Adrenal gland (tissue), 9 donors: ENCODE measurements at regions not wholly inside any gene's neighbourhood (a gene's known extent, or its start where the extent isn't known, plus 50 kb on each side); places are given as distances from the start of the nearest gene placed in this dataset.
A peak's percentile ranks its signal among the peaks of the same experiment; 100 is the strongest.

Experiments used
- DNase-seq, 7 donors: peaks; one replicate each; pipeline ENCODE4 v3.0.0-alpha.2; 2019 to 2020
- H3K27ac ChIP-seq, 5 donors: fragments of 200-600 bp; sonication (generic) in 4 of 5; 1 replicate in 3 of 5; 2 replicates in 2 of 5; pipeline versions ENCODE4 v1.5.1 to v1.8.0; 2016 to 2020; ENCODE audit warnings: mild to moderate bottlenecking in 1 of 5
- H3K27me3 ChIP-seq: fragments of 200-600 bp; 2 replicates; pipeline ENCODE4 v1.8.0; 2021
- H3K36me3 ChIP-seq, 2 donors: fragments of 200-600 bp; replicated peaks in 1 of 2; 1 replicate in 1 of 2; 2 replicates in 1 of 2; pipeline versions ENCODE4 v1.5.1 to v1.8.0; 2018 to 2022
- H3K4me1 ChIP-seq, 2 donors: fragments of 200-600 bp; replicated peaks in 1 of 2; 1 replicate in 1 of 2; 2 replicates in 1 of 2; pipeline versions ENCODE4 v1.5.1 to v1.8.0; 2018 to 2021
- H3K4me3 ChIP-seq, 4 donors: fragments of 200-600 bp; sonication (generic) in 3 of 4; one replicate each; pipeline ENCODE4 v1.5.1; 2016 to 2018
- H3K9me3 ChIP-seq, 3 donors: fragments of 200-600 bp; sonication (generic) in 1 of 3; replicated peaks in 1 of 3; 1 replicate in 2 of 3; 2 replicates in 1 of 3; pipeline versions ENCODE4 v1.5.1 to v1.8.0; 2016 to 2021
- CTCF ChIP-seq, 6 experiments: fragments of 450-650 bp in 4 of 6; fragments of 200-600 bp in 2 of 6; sonication (generic) in 1 of 6; IDR thresholded peaks; 1 replicate in 5 of 6; 2 replicates in 1 of 6; pipeline versions ENCODE4 v1.5.1 to v1.8.0; 2016 to 2021; ENCODE audit warnings: antibody characterized with exemption in 6 of 6, mild to moderate bottlenecking in 2 of 6, moderate library complexity in 1 of 6
- POLR2A ChIP-seq, 2 donors: fragments of 450-650 bp; IDR thresholded peaks; one replicate each; pipeline ENCODE4 v1.6.1; 2017; ENCODE audit warnings: antibody characterized with exemption in 2 of 2, mild to moderate bottlenecking in 2 of 2, moderate library complexity in 1 of 2
- whole genome bisulfite sequencing, 4 donors: extraction: QIAGEN DNeasy Blood & Tissue Kit in 2 of 4; methylation state at CpG; one replicate each; pipeline versions ENCODE4 v1.1.5 to v1.1.7; 2013 to 2017; 5-methylcytosine and 5-hydroxymethylcytosine counted together
- intact Hi-C, 2 donors: fragments of 100-400 bp; cut with DNase I; formaldehyde crosslinking; loops; one replicate each; pipeline versions ENCODE4 v1.14.1 to v1.15.0; 2022 to 2023
- donor health status: healthy with polysubstance abuse.
- donor health status: Bipolar disorder and iron deficiency.
- donor health status: DM: yes; HTN: yes; CAD: no.
- donor health status: DM: no; HTN: no; CAD: no.
- donor health status: DM: no; HTN: no; CAD: no.

- no peaks in the 10 kb centered on the region for H3K36me3 ChIP-seq
- no peaks in the 10 kb centered on the region for H3K27me3 ChIP-seq
- peaks cover 0 to 32% of the 10 kb centered on the region in 2 donors for H3K4me1 ChIP-seq
- H3K4me3 ChIP-seq, result no peak overlapping the region
- no peak for TF ChIP-seq CTCF (IDR thresholded peaks at IDR 0.05)
- TF ChIP-seq POLR2A (IDR thresholded peaks at IDR 0.05), result no peak
- intact Hi-C loops, result no loop called here
- peak overlapping the region in 2 of 5 donors; percentile 47 to 68 for H3K27ac ChIP-seq
- no peaks in the 10 kb centered on the region for H3K9me3 ChIP-seq
- 58 to 67% (median 61%) methylated on average over 6 of the region's 6 CpGs for WGBS, 4 donors
- DNase-seq, result no peak
Measured at GRCh38 chr3:30495172-30496065, 111.0 kb upstream of the TGFBR2 start.

- Histone ChIP-seq H3K27ac (peak overlapping the region in 3 of 5 donors; percentile 11 to 68 (median 54)), H3K4me1 (peaks cover 0 to 32% of the 10 kb centered on the region in 2 donors), H3K27me3 (no peaks in the 10 kb centered on the region), H3K36me3 (no peaks in the 10 kb centered on the region), H3K9me3 (no peaks in the 10 kb centered on the region), H3K4me3 (no peak overlapping the region)
- 69 to 74% (median 72%) methylated on average over 15 of the region's 15 CpGs for WGBS, 4 donors
- peak in 1 of 7 donors; percentile 18 for DNase-seq
- intact Hi-C loops, result no loop called here
- TF ChIP-seq CTCF (IDR thresholded peaks at IDR 0.05) (no peak), POLR2A (IDR thresholded peaks at IDR 0.05) (no peak)
Measured at GRCh38 chr3:30496066-30496966, 110.1 kb upstream of the TGFBR2 start.

GRCh38 chr3:30498587-30498967 is 107.8 kb upstream of the TGFBR2 start:
- WGBS, 4 donors, result 80 to 100% (median 85%) methylated on average over 1 of the region's 1 CpG
- no peaks in the 10 kb centered on the region for H3K27me3 ChIP-seq
- no peaks in the 10 kb centered on the region for H3K9me3 ChIP-seq
- no peaks in the 10 kb centered on the region for H3K36me3 ChIP-seq
- no peak overlapping the region for H3K4me3 ChIP-seq
- intact Hi-C loops, result no loop called here
- H3K27ac ChIP-seq, result peak overlapping the region in 2 of 5 donors; percentile 52 to 68
- H3K4me1 ChIP-seq, result peaks cover 0 to 28% of the 10 kb centered on the region in 2 donors
- no peak for DNase-seq
- TF ChIP-seq CTCF (IDR thresholded peaks at IDR 0.05) (no peak), POLR2A (IDR thresholded peaks at IDR 0.05) (no peak)
